GM18858 (cell line): ENCODE measurements at regions not wholly inside any gene's neighbourhood (a gene's known extent, or its start where the extent isn't known, plus 50 kb on each side); places are given as distances from the start of the nearest gene placed in this dataset.

Experiments used
- ATAC-seq: cut with Tn5 transposase; IDR thresholded peaks from one replicate; pipeline ENCODE4 v1.9.1; 2021; ENCODE audit not compliant: unreplicated experiment

- no peak for ATAC-seq
These were observed 50.8 kb upstream of the NAV2 start for GRCh38 chr11:19661827-19662226.

GRCh38 chr11:19660076-19660475, 52.6 kb upstream of the NAV2 start:
- ATAC-seq: peak; percentile 100

GRCh38 chr11:19659529-19659928, 53.1 kb upstream of the NAV2 start:
- ATAC-seq: no peak

GRCh38 chr11:19658344-19658743, 54.3 kb upstream of the NAV2 start:
- ATAC-seq: no peak

GRCh38 chr11:19656140-19656541, 56.5 kb upstream of the NAV2 start:
- no peak for ATAC-seq

DNA sequence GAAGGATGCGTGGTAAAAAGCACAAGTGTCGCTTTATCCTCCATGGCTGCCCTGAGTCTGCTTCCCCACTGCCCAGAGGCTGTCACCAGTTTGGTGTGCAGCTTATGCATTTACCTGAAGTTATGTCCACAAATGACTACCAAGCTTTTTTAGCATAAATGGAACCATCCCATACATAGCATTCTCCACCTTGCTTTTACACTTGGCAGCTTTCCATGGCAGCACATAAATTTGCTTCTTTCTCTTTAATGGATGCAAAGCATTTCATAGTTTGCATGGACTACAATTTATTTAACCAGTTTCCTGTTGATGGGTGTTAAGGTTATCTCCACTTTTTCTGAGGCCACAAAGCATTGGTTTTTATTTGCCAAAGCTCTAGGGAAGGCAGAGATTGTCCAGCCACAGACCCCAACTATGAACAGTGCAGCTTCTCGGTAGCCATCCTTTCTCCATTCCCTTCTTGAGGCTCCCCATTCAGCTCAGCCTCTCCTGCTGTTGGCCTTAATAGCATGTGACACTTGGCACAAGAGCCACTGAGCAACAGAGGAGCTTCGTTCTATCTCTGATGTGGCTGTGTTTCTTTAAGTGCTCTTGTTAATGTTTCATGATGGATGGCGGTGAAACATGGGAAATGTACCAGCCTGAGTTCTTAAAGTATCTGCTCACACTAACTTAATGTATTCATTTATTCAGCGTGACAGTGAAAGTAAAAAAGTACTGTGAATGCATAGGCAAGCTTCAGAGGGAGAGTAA, 59.8 kb upstream of the NAV2 start:
- no peak for ATAC-seq

DNA sequence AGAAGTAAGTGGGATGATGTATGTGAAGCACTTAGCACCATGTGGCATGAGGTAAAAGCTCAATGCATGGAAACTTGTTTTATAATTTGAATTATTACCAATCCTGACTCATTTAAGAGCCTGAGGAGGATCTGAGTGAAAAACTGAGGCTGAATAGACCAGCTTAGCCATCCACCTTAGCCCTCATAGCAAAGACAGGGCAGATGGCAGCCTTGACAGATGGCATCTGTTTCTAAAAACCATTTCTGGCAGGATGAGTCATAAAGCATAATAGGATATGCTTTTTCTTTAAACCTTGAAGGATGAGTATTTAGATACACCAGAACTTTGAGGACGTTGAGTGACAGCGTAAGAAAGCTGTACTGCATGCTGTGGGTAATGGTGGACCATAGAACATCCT, 61.0 kb upstream of the NAV2 start:
- no peak for ATAC-seq

DNA sequence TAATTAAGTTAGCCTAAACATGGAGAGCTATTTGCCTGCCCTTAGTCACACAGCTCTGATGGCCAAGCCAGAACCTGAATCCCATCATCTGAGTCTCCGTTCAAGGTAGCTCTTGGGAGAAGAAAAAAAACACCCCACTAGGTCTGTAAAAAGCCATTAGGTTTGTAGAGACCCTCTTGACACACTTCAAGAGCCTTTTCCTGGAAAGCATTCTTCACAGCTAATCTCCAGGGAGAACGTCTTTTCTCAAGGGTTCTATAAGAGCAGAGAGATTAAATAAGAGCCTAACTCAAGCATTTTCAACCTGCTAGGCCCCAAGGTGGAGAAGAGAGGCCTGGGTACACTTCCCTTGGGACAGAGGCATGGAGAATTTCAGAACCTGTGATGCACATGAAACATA, 61.6 kb upstream of the NAV2 start:
- ATAC-seq: no peak

GRCh38 chr11:19650467-19650866, 62.2 kb upstream of the NAV2 start:
- ATAC-seq: no peak

- ATAC-seq: no peak
These were observed 62.9 kb upstream of the NAV2 start for GRCh38 chr11:19649751-19650150.

DNA sequence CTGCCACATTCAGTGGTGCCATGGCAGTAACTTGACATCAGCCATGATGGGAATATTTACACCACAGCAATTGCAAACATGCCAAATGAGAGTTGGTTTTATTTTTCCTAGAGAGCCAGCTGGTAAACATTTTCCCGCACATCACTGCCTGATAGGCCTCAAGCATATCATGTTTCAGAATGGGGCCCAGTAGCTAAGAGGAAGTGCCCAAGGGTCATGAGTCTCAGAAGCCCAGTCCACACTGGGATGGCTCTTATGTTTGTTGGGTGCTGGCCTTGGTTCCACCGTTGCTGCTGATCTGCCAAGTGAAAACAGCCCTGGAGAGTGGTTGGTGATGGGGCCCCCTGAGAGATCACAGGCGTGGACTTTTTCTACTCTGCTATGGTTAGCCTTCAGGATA, 64.3 kb upstream of the NAV2 start:
- ATAC-seq: no peak

GRCh38 chr11:19647816-19648215, 64.8 kb upstream of the NAV2 start:
- ATAC-seq: no peak

- no peak for ATAC-seq
These were observed 65.7 kb upstream of the NAV2 start for GRCh38 chr11:19646921-19647320.

- ATAC-seq: no peak
These were observed 66.3 kb upstream of the NAV2 start for GRCh38 chr11:19646308-19646707.

GRCh38 chr11:19644316-19644715, 68.3 kb upstream of the NAV2 start:
- no peak for ATAC-seq

DNA sequence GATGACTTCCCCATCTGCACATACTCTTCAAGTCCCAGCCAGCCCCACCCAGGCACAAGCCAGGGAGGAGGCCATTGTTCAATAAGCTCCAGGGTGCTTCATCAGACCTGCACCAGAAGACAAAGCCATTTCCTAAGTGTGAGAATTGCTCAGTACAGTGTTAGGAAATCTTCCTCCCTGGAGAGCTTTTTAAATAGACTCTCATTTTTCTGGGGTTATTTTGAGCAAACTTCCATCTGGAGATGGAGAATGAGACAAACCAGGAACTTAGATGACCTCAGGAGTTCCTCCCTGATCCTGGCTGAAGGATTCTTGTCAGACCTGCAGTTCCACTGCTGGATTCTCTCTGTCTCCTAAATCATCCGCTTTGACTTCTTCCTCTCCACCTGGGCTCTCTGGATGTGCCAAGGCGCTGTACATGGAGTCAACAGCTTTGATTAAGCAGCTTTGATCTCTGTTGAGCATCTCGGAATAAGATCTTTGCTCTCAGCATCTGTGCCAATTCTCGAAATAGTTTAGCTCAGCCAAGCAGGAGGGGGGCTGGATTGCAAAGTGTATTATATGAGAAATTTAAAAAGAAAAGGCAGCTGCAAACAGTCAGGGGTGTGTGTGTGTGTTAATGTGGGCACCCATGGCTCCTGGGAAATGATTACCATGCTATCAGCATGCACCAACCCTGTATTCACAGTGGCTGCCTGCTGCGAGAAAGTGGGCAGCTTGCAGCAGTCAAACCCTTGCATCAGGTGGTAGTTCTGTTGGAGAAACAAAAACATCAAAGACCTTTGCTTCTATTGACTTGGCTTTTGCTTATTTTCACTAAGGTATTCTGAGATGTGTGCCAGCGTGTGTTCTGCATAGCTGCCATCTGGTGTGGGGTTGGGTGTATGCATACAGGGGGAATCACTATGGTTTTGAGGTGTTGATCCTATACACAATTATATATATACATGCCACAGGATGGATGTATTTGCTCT, 70.2 kb upstream of the NAV2 start:
- ATAC-seq: no peak

- no peak for ATAC-seq
These were observed 73.0 kb upstream of the NAV2 start for GRCh38 chr11:19639603-19640105.

- ATAC-seq: no peak
These were observed 77.3 kb upstream of the NAV2 start for GRCh38 chr11:19635332-19635731.

DNA sequence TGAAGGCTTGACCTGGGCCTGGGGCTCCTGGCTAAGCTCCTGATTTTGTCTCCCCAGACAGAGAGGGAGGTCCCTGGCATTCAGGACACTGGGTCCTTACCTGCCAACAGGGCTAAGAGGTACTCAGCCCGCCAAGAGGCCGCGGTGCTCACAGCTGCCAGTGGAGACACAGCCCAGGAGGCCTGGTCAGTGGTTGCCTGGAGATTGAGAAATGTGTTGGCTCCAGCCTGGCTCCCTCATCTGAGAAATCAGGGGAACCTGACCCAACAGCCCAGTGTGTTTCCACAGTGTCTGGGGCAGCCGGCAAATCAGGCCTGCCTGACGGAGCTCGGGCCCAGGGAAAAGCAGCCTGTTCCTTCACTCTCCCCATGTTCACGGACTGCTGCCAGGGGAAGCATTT, 79.4 kb upstream of the NAV2 start:
- no peak for ATAC-seq

GRCh38 chr11:19632499-19632834, 80.2 kb upstream of the NAV2 start:
- no peak for ATAC-seq

- no peak for ATAC-seq
These were observed 80.7 kb upstream of the NAV2 start for GRCh38 chr11:19631712-19632498.
